Parathyroid adenoma (tissue), 2 donors: ENCODE measurements at regions not wholly inside any gene's neighbourhood (a gene's known extent, or its start where the extent isn't known, plus 50 kb on each side); places are given as distances from the start of the nearest gene placed in this dataset.

Experiments
- H2AFZ ChIP-seq: fragments of 300-600 bp; sonication (generic); one replicate; pipeline ENCODE4 v1.7.0; 2017; ENCODE audit warnings: antibody characterized with exemption, mild to moderate bottlenecking
- H3K27ac ChIP-seq: fragments of 300-600 bp; sonication (generic); one replicate; pipeline ENCODE4 v1.7.0; 2017
- H3K27me3 ChIP-seq: fragments of 300-600 bp; sonication (generic); one replicate; pipeline ENCODE4 v1.7.0; 2017; ENCODE audit warnings: low read length; ENCODE audit not compliant: control insufficient read depth, insufficient read depth
- H3K36me3 ChIP-seq: fragments of 300-600 bp; sonication (generic); one replicate; pipeline ENCODE4 v1.7.0; 2017; ENCODE audit warnings: low read length; ENCODE audit not compliant: control insufficient read depth, insufficient read depth
- H3K4me1 ChIP-seq: fragments of 300-600 bp; sonication (generic); one replicate; pipeline ENCODE4 v1.7.0; 2017; ENCODE audit warnings: control low read depth
- H3K4me2 ChIP-seq: fragments of 300-600 bp; sonication (generic); one replicate; pipeline ENCODE4 v1.7.0; 2017; ENCODE audit warnings: low read length
- H3K4me3 ChIP-seq: fragments of 300-600 bp; sonication (generic); one replicate; pipeline ENCODE4 v1.7.0; 2017; ENCODE audit warnings: low read depth, low read length
- H3K79me2 ChIP-seq: fragments of 300-600 bp; sonication (generic); one replicate; pipeline ENCODE4 v1.7.0; 2017; ENCODE audit warnings: control low read depth
- H3K9ac ChIP-seq: fragments of 300-600 bp; sonication (generic); one replicate; pipeline ENCODE4 v1.7.0; 2017; ENCODE audit warnings: mild to moderate bottlenecking
- H3K9me3 ChIP-seq: fragments of 300-600 bp; sonication (generic); one replicate; pipeline ENCODE4 v1.7.0; 2017; ENCODE audit warnings: low read length; ENCODE audit not compliant: control insufficient read depth
- TF ChIP-seq, protein P1 (sequence below): fragments of 300-600 bp; sonication (generic); IDR thresholded peaks from one replicate; pipeline ENCODE4 v1.7.0; 2017; ENCODE audit warnings: antibody characterized with exemption, mild to moderate bottlenecking
- donor health status: primary hyperparathyroidism.

DNA sequence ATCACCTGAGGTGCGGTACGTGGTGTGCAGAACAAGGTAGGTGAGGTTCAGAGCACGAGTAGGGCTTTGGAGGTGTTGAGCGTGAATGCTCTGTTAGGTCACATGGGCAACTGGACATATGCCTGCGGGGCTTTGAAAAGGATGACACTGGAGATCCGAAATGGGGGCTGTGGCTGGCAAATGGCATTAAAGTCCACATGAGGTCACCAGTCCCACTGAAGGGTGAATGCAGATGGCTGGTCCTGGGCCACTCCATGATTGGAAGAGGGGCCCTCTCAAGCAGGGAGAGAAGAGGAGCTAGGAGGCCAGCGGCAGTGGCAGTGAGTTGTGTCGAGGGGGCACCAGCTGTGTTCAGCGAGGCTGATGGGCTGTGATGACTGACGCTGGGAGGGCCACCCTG lies 254.9 kb upstream of the SHH start:
- no peaks in the 10 kb centered on the region for H3K27me3 ChIP-seq
- no peaks in the 10 kb centered on the region for H3K79me2 ChIP-seq
- H3K4me2 ChIP-seq = no peak overlapping the region
- no peak overlapping the region for H3K27ac ChIP-seq
- TF ChIP-seq, protein P1, sequence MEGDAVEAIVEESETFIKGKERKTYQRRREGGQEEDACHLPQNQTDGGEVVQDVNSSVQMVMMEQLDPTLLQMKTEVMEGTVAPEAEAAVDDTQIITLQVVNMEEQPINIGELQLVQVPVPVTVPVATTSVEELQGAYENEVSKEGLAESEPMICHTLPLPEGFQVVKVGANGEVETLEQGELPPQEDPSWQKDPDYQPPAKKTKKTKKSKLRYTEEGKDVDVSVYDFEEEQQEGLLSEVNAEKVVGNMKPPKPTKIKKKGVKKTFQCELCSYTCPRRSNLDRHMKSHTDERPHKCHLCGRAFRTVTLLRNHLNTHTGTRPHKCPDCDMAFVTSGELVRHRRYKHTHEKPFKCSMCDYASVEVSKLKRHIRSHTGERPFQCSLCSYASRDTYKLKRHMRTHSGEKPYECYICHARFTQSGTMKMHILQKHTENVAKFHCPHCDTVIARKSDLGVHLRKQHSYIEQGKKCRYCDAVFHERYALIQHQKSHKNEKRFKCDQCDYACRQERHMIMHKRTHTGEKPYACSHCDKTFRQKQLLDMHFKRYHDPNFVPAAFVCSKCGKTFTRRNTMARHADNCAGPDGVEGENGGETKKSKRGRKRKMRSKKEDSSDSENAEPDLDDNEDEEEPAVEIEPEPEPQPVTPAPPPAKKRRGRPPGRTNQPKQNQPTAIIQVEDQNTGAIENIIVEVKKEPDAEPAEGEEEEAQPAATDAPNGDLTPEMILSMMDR = no peak
- H3K9me3 ChIP-seq = no peaks in the 10 kb centered on the region
- no peak overlapping the region for H3K9ac ChIP-seq
- no peaks in the 10 kb centered on the region for H3K36me3 ChIP-seq
- H3K4me3 ChIP-seq = no peak overlapping the region
- H2AFZ ChIP-seq = no peak overlapping the region
- no peaks in the 10 kb centered on the region for H3K4me1 ChIP-seq

DNA sequence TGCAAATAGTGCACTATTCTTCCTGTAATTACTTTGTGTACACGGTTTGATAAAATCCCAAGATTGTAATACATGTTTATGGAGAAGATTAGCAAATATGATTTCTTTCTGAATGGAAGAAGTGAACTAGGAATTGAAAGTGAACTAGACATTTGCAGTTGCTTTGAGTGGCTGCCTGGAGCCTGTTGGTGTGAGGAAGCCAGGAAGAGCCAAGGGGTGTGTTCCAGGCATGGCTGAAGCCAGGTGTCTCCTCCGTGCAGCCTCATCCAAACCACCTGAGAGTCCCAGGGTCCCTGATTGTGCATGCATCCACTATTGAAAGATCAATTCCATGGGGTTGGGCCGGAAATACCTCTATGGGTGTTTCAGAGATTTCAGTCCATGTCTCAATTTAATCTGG lies 253.1 kb upstream of the SHH start:
- no peak overlapping the region for H3K4me3 ChIP-seq
- H3K27me3 ChIP-seq = no peaks in the 10 kb centered on the region
- no peaks in the 10 kb centered on the region for H3K4me1 ChIP-seq
- no peak overlapping the region for H3K4me2 ChIP-seq
- H2AFZ ChIP-seq = no peak overlapping the region
- no peak overlapping the region for H3K9ac ChIP-seq
- H3K27ac ChIP-seq = no peak overlapping the region
- H3K36me3 ChIP-seq = no peaks in the 10 kb centered on the region
- no peaks in the 10 kb centered on the region for H3K9me3 ChIP-seq
- no peaks in the 10 kb centered on the region for H3K79me2 ChIP-seq
- TF ChIP-seq, protein P1 = no peak

DNA sequence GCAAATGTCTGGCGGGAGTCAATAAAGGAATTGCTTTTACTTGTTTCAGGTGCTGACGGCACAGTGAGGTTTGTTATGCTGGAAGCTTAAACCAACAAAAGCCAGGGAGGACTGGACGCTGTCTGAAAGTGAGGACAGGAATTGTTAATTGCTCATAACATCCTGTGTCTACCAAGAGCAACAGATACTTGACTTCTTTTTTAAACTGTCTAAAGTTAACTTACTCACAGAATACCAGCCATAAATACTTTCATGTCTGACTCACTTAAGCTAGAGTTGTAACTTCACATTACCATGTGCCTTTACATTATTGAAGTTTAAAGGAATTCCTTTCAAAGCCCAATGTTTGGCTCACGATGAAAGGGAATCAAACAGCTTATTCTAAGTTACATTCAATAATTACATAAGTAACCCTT lies 252.7 kb upstream of the SHH start:
- no peaks in the 10 kb centered on the region for H3K79me2 ChIP-seq
- H2AFZ ChIP-seq = no peak overlapping the region
- H3K4me3 ChIP-seq = no peak overlapping the region
- no peaks in the 10 kb centered on the region for H3K27me3 ChIP-seq
- no peaks in the 10 kb centered on the region for H3K36me3 ChIP-seq
- H3K4me2 ChIP-seq = no peak overlapping the region
- no peak overlapping the region for H3K27ac ChIP-seq
- H3K9ac ChIP-seq = no peak overlapping the region
- no peaks in the 10 kb centered on the region for H3K9me3 ChIP-seq
- TF ChIP-seq, protein P1 = no peak
- no peaks in the 10 kb centered on the region for H3K4me1 ChIP-seq

DNA sequence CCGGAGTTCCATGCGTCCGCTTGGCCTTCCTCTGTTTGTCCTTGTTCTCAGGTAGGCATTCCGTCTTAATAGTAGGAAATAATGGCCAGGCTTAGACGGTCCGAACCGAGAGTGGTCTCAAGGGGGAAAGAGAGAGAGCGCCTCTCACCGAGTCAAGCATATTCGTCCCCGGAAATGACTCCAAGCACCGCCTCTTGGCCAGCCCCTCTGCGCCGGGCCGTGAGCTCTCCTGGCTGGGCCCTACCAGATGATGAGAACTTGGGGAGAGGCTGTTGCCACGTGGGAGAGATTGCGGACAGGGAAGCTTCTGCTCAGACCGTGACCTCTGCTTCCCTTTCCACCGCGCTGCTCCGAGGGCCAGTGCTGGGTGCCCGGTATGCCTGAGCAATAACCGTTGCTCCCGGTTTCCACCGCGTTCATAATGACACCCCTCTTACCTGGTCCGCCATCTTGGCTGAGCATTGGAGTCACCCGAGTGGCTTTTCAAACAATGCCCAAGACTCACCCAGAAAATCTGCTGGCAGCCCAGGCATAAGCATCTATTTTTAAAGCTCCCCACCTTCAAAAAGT lies 251.1 kb upstream of the SHH start:
- Histone ChIP-seq H3K4me3 (no peak overlapping the region), H3K27me3 (no peaks in the 10 kb centered on the region), H3K79me2 (no peaks in the 10 kb centered on the region), H3K9ac (no peak overlapping the region), H3K9me3 (no peaks in the 10 kb centered on the region), H3K27ac (no peak overlapping the region), H3K36me3 (no peaks in the 10 kb centered on the region), H2AFZ (no peak overlapping the region), H3K4me1 (no peaks in the 10 kb centered on the region), H3K4me2 (no peak overlapping the region)
- TF ChIP-seq, protein P1 = no peak

DNA sequence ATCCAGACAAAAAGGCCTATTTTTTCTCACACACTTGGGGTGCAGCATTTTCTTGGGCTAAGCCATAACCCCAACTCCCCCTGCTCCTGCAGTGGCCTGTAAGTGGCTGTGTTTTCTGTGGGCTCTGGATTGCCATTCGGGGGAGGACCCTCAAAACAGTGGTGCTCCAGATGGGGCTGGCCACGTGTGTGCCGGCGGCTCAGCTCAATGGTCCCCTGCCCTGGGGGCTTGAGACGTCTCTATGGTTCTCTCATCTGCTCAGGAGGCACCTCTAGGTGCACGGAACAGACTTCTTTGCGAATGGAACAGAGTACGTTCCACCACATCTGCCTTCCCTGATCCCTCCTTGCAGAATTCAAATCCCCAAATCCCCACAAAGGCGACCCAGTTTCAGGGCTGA lies 250.0 kb upstream of the SHH start:
- H3K36me3 ChIP-seq = no peaks in the 10 kb centered on the region
- H3K79me2 ChIP-seq = no peaks in the 10 kb centered on the region
- H3K4me2 ChIP-seq = no peak overlapping the region
- no peaks in the 10 kb centered on the region for H3K4me1 ChIP-seq
- TF ChIP-seq, protein P1 = no peak
- H3K9ac ChIP-seq = no peak overlapping the region
- no peaks in the 10 kb centered on the region for H3K9me3 ChIP-seq
- H2AFZ ChIP-seq = no peak overlapping the region
- no peak overlapping the region for H3K27ac ChIP-seq
- no peak overlapping the region for H3K4me3 ChIP-seq
- H3K27me3 ChIP-seq = no peaks in the 10 kb centered on the region
